ENCODE measurements at regions not wholly inside any gene's neighbourhood (a gene's known extent, or its start where the extent isn't known, plus 50 kb on each side); places are given as distances from the start of the nearest gene placed in this dataset.
"Not testable (repeated sequence)": the region's sequence is repeated elsewhere in the genome, so short reads cannot be mapped to it uniquely, and the experiment has no call there.

- no peak for DNase-seq (ENCODE audit: low spot score in 2 of 2)
- no peak for FAIRE-seq
Measured at GRCh38 chr11:90669094-90669493, 446.2 kb upstream of the CHORDC1 start.

DNA sequence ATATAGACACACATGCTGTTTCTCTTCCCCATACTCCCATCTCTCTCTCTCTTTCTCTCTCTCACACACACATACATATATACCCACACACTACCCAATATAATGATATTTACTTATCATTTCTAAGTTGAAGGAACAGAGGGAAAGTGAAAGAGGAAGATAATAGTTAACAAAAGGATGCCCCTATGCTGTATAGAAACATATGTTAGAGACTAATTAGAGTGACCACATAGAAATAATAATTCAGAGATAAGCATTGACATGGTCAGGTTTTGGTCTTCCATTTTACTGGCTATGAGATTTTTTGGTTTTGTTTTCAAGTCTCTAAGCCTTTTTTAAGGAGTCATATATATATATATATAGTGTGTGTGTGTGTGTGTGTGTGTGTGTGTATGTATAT lies 445.7 kb upstream of the CHORDC1 start:
- FAIRE-seq (no peak), DNase-seq (ENCODE audit: low spot score in 2 of 2) (no peak)

DNA sequence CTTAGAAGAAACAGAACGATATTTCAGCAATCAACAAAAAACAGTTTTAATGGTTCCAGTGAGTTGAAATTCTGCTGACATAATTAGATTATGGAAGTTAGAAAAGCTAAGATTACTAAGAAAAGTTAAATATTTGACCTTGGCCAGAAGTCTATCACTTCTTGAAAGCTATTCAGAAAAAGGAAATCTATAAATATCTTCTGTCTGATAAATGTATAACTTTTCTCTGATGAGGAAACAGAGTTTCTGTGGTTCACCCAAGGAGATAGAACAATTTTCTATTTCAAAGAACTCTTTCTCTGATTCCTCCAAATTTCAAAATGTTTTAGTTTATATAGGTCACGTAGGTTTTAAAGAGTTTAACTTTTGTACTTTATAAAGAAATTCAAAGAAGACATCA lies 438.4 kb upstream of the CHORDC1 start:
- no peak for FAIRE-seq
- DNase-seq (ENCODE audit: low spot score in 2 of 2), result no peak

- no peak for DNase-seq (ENCODE audit: low spot score in 2 of 2)
- FAIRE-seq, result no peak
Measured at GRCh38 chr11:90656171-90656570, 433.3 kb upstream of the CHORDC1 start.

DNA sequence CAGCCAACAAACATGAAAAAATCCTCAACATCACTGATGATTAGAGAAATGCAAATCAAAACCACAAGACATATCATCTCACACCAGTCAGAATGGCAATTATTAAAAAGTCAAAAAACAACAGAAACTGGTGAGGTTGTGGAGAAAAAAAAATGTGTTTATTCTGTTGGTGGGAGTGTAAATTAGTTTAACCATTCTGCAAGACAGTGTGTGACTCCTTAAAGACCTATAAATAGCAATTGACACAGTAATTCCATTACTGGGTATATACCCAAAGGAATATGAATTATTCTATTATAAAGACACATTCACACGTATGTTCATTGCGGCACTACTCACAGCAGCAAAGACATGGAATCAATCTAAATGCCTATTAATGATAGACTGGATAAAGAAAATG lies 427.3 kb upstream of the CHORDC1 start:
- no peak for DNase-seq (ENCODE audit: low spot score in 2 of 2)
- FAIRE-seq, result no peak

DNA sequence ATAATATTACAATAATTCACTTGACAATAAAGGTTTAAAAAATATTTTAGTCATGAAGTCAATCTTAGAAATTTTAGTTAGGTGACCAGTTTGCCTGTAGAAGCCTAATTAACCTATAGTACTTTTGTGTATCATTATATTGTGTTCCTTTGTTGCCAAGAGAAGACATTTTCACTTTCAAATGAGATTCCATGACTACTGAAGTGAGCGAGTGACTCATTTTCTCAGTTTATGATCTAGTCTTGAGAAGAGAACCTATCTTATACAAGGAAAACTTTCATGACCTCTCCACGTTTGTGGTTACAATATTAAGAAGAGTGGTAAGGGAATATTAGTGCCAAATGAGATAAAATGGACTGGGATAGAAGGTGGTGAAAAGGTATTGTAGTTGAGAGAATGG lies 423.9 kb upstream of the CHORDC1 start:
- DNase-seq (ENCODE audit: low spot score in 2 of 2), result no peak
- FAIRE-seq, result no peak

DNA sequence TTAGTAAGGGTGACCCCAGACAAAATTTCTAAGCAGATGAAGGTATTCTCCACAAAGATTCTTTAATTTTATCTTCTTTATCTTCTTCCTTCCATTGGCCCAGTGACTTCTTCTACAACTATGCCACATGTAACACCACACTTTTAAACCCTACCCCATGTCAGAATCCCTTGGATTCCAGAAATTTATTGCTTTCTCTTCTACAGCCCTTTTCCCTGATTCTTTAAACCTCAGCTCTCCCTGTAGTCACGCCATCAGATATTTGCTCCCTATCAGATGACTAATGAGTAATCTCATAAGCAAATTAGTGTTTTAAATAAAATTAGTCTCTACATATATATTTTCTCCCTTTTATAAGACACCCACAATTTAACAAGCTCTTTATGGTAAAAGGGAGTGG lies 423.4 kb upstream of the CHORDC1 start:
- FAIRE-seq, result no peak
- no peak for DNase-seq (ENCODE audit: low spot score in 2 of 2)

GRCh38 chr11:90639461-90639993 lies 416.7 kb upstream of the CHORDC1 start:
- FAIRE-seq (no peak), DNase-seq (ENCODE audit: low spot score in 2 of 2) (no peak)

- DNase-seq (ENCODE audit: low spot score in 2 of 2) (no peak), FAIRE-seq (no peak)
Measured at GRCh38 chr11:90635886-90636285, 413.0 kb upstream of the CHORDC1 start.

GRCh38 chr11:90635151-90635550 lies 412.3 kb upstream of the CHORDC1 start:
- DNase-seq (ENCODE audit: low spot score in 2 of 2) (no peak), FAIRE-seq (no peak)

DNA sequence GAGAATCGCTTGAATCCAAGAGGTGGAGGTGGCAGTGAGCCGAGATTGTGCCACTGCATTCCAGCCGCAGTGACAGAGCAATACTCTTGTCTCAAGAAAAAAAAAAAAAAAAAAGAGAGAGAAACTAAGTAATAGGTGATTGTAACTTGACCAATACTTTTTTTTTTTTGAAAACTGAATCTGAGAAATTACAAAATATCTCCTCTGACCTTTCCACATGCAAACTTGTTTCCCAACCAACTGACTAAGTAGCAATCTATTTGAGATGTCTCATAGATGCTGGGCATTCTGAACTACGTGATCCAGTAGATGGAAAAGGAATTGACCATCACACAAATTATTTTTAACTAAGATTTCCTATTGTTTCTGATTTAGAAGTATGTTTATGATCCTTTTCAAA lies 407.3 kb upstream of the CHORDC1 start:
- FAIRE-seq, result no peak

DNA sequence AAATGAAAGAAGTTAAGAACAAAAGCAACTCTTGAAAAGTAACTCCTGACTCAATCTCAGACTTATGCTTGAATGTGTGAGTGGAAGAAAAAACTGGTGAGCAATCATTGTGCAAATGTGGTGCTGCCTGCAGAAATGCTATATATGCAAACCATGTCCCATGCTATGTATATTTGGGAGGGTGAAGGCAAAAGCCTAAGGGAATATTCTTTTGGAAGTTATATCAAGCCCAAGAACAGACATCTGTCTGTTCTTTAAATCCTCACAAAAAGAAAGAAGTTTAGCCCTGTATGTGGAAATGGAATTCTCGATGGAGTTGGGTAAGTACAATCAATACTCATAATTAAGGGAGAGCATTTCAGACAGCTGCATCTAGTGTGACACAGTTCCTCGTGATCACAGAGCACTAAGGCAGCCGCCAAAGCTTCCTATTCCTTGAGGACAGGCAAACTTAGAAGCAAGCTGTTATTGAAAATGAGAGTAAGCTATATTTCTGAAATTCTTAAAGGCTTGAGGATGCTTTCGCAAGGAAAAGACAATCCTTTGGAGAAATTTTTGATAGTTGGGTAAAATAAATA lies 406.5 kb upstream of the CHORDC1 start:
- no peak for FAIRE-seq
- no peak for DNase-seq (ENCODE audit: low spot score in 2 of 2)

More for the DNA sequence above, 407.3 kb upstream of the CHORDC1 start:
- DNase-seq (ENCODE audit: low spot score in 2 of 2), result no peak

DNA sequence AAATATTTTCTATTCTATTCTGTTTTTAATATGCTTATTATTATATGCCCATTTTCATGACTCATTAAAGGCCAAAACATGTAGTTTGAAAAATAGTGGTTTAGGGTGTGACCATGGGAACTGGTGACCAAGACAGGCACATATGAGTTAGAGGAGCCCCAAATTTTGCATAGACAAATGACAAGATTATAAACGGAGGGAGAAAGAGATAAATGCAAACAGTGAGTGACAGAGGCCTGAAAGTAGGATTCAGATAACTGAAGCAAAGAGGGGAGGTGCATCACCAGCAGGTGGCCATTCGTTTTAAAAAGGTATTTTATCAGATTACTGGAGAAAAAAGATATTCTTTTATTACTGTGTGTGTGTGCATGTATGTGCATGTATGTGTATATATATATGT lies 391.5 kb upstream of the CHORDC1 start:
- no peak for FAIRE-seq
- DNase-seq (ENCODE audit: low spot score in 2 of 2), result no peak

- DNase-seq (ENCODE audit: low spot score in 2 of 2); FAIRE-seq: not testable (repeated sequence)
Measured at GRCh38 chr11:90613037-90613436, 390.2 kb upstream of the CHORDC1 start.

GRCh38 chr11:90606721-90607120 lies 383.9 kb upstream of the CHORDC1 start:
- DNase-seq (ENCODE audit: low spot score in 2 of 2), result no peak
- no peak for FAIRE-seq

GRCh38 chr11:90601261-90601660 lies 378.4 kb upstream of the CHORDC1 start:
- no peak for FAIRE-seq
- no peak for DNase-seq (ENCODE audit: low spot score in 2 of 2)

DNA sequence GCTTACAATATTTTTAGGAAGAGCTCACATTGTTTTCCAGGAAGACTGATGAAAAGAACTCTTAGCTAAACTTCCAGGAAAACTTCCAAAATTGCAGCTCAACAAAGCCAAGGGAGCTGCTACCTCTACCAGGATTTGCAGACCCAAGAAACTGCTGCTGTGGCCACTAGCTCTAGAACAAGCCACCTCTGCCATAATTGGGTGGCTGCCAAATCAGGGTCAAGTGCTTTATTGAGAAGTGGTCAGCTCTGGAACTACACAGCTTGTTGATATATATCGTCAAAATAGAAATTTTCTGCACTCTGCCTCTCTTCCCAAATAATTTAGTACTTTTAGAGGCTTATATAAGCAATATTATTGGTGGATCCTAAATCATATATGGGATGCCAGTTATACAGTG lies 371.8 kb upstream of the CHORDC1 start:
- no peak for DNase-seq (ENCODE audit: low spot score in 2 of 2)
- no peak for FAIRE-seq

- DNase-seq (ENCODE audit: low spot score in 2 of 2), result no peak
- FAIRE-seq, result no peak
Measured at GRCh38 chr11:90593099-90593498, 370.2 kb upstream of the CHORDC1 start.

DNA sequence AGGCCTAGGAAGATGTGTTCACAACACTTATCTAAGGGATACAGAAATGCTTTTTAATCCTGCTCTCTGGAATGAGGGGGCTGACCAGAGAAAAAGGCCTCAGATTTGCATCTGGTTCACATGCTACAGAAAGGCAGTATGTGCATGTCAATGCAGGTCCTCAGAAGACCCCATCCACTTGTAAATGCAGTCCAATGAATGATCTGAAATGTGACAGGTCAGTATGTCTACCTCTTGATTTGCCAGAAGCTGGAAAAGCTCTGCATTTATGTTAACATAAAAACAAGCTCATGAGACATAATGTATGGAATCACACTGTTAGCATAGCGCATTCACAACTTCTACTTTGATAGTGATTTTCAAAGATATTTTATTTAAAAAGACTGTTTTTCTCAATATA lies 367.4 kb upstream of the CHORDC1 start:
- FAIRE-seq, result no peak

DNA sequence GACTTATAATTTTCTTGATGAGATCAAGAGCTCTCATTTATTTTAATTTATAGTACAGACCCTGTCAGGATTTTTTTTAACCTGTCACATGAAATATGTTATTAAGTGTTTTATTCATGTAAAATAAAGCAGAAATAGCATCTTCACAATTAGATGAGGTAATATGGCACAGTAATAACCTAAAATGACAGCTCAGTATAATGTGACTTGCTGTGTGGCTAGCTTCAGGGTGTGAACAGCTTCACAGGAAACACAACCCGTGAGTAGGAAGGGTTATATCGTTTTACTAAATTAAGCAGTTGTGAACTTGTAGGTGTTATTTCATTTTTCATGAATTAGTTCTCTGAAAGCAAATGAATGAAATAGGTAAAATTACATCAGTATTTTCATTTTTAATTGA lies 366.9 kb upstream of the CHORDC1 start:
- FAIRE-seq (no peak), DNase-seq (ENCODE audit: low spot score in 2 of 2) (no peak)

More for the DNA sequence above, 367.4 kb upstream of the CHORDC1 start:
- no peak for DNase-seq (ENCODE audit: low spot score in 2 of 2)

- DNase-seq (ENCODE audit: low spot score in 2 of 2) (no peak), FAIRE-seq (no peak)
Measured at GRCh38 chr11:90587896-90588295, 365.0 kb upstream of the CHORDC1 start.

GRCh38 chr11:90585491-90585890 lies 362.6 kb upstream of the CHORDC1 start:
- no peak for DNase-seq (ENCODE audit: low spot score in 2 of 2)
- no peak for FAIRE-seq

DNA sequence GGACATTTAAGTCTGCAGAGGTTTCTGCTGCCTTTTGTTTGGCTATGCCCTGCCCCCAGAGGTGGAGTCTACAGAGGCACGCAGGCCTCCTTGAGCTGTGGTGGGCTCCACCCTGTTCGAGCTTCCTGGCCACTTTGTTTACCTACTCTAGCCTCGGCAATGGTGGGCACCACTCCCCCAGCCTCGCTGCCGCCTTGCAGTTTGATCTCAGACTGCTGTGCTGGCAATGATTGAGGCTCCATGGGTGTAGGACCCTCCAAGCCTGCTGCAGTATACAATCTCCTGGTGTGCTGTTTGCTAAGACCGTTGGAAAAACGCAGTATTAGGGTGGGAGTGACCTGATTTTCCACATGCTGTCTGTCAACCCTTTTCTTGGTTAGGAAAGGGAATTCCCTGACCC lies 360.1 kb upstream of the CHORDC1 start:
- FAIRE-seq; DNase-seq (ENCODE audit: low spot score in 2 of 2): not testable (repeated sequence)
